Keratinocyte (primary cell): ENCODE measurements at regions not wholly inside any gene's neighbourhood (a gene's known extent, or its start where the extent isn't known, plus 50 kb on each side); places are given as distances from the start of the nearest gene placed in this dataset.

Experiments
- DNase-seq: peaks from one replicate; pipeline ENCODE4 v3.0.0-alpha.2; 2011; ENCODE audit warnings: low read depth, missing footprints, low spot score
- FAIRE-seq: peaks from 2 replicates; lab custom pipeline; 2011; peaks lifted over from hg19 to GRCh38; lab: Jason Lieb, UNC
- H2AFZ ChIP-seq: 2 replicates; pipeline ENCODE4 v1.6.0; 2012; ENCODE audit warnings: low read length, control low read depth, inconsistent platforms; ENCODE audit not compliant: control insufficient read depth
- H3K27ac ChIP-seq: 2 replicates; pipeline ENCODE4 v1.5.1; 2011; ENCODE audit warnings: low read length; ENCODE audit not compliant: control insufficient read depth, insufficient read depth
- H3K27me3 ChIP-seq: 3 replicates; pipeline ENCODE4 v1.6.0; 2011; ENCODE audit warnings: low read length; ENCODE audit not compliant: control insufficient read depth, insufficient read depth; ENCODE audit errors: extremely low read depth
- H3K36me3 ChIP-seq, 2 experiments: 2 replicates in 1 of 2; 3 replicates in 1 of 2; pipeline ENCODE4 v1.5.1; 2011; ENCODE audit warnings: low read length in 2 of 2, mild to moderate bottlenecking in 1 of 2; ENCODE audit not compliant: control insufficient read depth in 2 of 2, insufficient read depth in 2 of 2; ENCODE audit errors: extremely low read depth in 1 of 2
- H3K4me1 ChIP-seq: 3 replicates; pipeline ENCODE4 v1.5.1; 2011; ENCODE audit warnings: low read length; ENCODE audit not compliant: control insufficient read depth, insufficient read depth; ENCODE audit errors: extremely low read depth
- H3K4me2 ChIP-seq: 3 replicates; pipeline ENCODE4 v1.6.0; 2011; ENCODE audit warnings: low read depth, low read length; ENCODE audit not compliant: control insufficient read depth, insufficient read depth; ENCODE audit errors: extremely low read depth
- H3K4me3 ChIP-seq, 3 experiments: fragments of 200-600 bp in 1 of 3; sonication (generic) in 1 of 3; 2 replicates in 2 of 3; 3 replicates in 1 of 3; pipeline ENCODE4 v1.5.1; 2011 to 2016; ENCODE audit warnings: low read length in 3 of 3, mild to moderate bottlenecking in 3 of 3, control low read depth in 2 of 3, inconsistent platforms in 1 of 3, low read depth in 1 of 3, mixed read lengths in 1 of 3, mixed run types in 1 of 3, moderate library complexity in 1 of 3; ENCODE audit not compliant: control insufficient read depth in 2 of 3, insufficient read depth in 2 of 3; ENCODE audit errors: extremely low read depth in 1 of 3
- H3K79me2 ChIP-seq: 2 replicates; pipeline ENCODE4 v1.6.0; 2012; ENCODE audit warnings: low read length; ENCODE audit not compliant: control insufficient read depth, insufficient read depth
- H3K9ac ChIP-seq: 3 replicates; pipeline ENCODE4 v1.6.0; 2011; ENCODE audit warnings: low read length; ENCODE audit not compliant: control insufficient read depth, insufficient read depth; ENCODE audit errors: extremely low read depth
- H3K9me1 ChIP-seq: 3 replicates; pipeline ENCODE4 v1.6.0; 2011; ENCODE audit warnings: low read length; ENCODE audit not compliant: control insufficient read depth, insufficient read depth; ENCODE audit errors: extremely low read depth
- H3K9me3 ChIP-seq: 2 replicates; pipeline ENCODE4 v1.5.1; 2012; ENCODE audit warnings: low read depth, low read length; ENCODE audit not compliant: control insufficient read depth
- H4K20me1 ChIP-seq: 3 replicates; pipeline ENCODE4 v1.6.0; 2011; ENCODE audit warnings: low read length; ENCODE audit not compliant: control insufficient read depth, insufficient read depth; ENCODE audit errors: extremely low read depth
- EZH2 ChIP-seq: IDR thresholded peaks from one replicate; pipeline ENCODE4 v1.6.1; 2012; ENCODE audit warnings: inconsistent platforms, mild to moderate bottlenecking, low read length, moderate library complexity
- dilution Hi-C: fragments of 300-500 bp; cut with MboI; formaldehyde crosslinking; loops from one replicate; pipeline ENCODE4 v1.7.0; 2020; ENCODE audit warnings: low sequenced_read_pairs; ENCODE audit not compliant: extremely low pct_ligation_motif_present
- TF ChIP-seq, protein P1 (sequence below), 3 experiments: IDR thresholded peaks in 1 of 3; conservative IDR thresholded peaks in 1 of 3; optimal IDR thresholded peaks in 1 of 3; 2 replicates in 2 of 3; 3 replicates in 1 of 3; pipeline versions ENCODE3 to v1.5.1; 2011; ENCODE audit warnings: low read length in 3 of 3, mild to moderate bottlenecking in 3 of 3, moderate library complexity in 2 of 3, control low read depth in 1 of 3, inconsistent platforms in 1 of 3; ENCODE audit not compliant: insufficient read depth in 2 of 3; ENCODE audit errors: extremely low read depth in 1 of 3

DNA sequence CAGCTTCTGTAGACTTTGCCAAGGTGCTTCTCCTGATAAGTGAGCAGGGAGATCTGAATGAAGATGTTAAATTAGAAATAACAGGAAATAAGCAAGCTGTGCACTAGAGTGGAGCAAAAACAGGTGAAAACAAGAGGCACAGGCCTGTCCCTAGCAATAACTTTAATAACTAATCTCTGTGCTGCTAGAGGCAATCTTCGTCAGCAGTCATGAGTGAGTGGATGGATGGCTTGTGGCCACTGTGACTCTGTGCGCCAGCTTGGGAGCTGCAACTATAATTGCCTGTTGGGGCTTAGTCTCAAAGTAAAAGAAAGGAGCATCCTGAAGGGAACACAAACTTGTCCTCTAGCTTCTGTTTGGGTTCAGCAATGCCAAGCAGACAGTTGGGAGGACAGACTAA is 240.3 kb downstream of the HHIPL2 start:
- TF ChIP-seq, protein P1, sequence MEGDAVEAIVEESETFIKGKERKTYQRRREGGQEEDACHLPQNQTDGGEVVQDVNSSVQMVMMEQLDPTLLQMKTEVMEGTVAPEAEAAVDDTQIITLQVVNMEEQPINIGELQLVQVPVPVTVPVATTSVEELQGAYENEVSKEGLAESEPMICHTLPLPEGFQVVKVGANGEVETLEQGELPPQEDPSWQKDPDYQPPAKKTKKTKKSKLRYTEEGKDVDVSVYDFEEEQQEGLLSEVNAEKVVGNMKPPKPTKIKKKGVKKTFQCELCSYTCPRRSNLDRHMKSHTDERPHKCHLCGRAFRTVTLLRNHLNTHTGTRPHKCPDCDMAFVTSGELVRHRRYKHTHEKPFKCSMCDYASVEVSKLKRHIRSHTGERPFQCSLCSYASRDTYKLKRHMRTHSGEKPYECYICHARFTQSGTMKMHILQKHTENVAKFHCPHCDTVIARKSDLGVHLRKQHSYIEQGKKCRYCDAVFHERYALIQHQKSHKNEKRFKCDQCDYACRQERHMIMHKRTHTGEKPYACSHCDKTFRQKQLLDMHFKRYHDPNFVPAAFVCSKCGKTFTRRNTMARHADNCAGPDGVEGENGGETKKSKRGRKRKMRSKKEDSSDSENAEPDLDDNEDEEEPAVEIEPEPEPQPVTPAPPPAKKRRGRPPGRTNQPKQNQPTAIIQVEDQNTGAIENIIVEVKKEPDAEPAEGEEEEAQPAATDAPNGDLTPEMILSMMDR (optimal IDR thresholded peaks at IDR 0.05 in 1 of 3, IDR thresholded peaks at IDR 0.05 in 1 of 3, conservative IDR thresholded peaks at IDR 0.05 in 1 of 3; ENCODE audit: extremely low read depth in 1 of 3, insufficient read depth in 2 of 3, low read length in 3 of 3) = no peak
- no peak for TF ChIP-seq EZH2
- no peak overlapping the region for H3K4me3 ChIP-seq
- DNase-seq (no peak), FAIRE-seq (no peak)
- H3K36me3 ChIP-seq = no peaks in the 10 kb centered on the region
- no peaks in the 10 kb centered on the region for H4K20me1 ChIP-seq
- H3K9me3 ChIP-seq = no peaks in the 10 kb centered on the region
- H3K9ac ChIP-seq = no peak overlapping the region
- no peaks in the 10 kb centered on the region for H3K79me2 ChIP-seq
- H3K27me3 ChIP-seq = no peaks in the 10 kb centered on the region
- dilution Hi-C loops = no loop called here
- no peak overlapping the region for H3K27ac ChIP-seq
- H2AFZ ChIP-seq = no peak overlapping the region
- no peaks in the 10 kb centered on the region for H3K9me1 ChIP-seq
- H3K4me1 ChIP-seq = no peaks in the 10 kb centered on the region
- no peak overlapping the region for H3K4me2 ChIP-seq

GRCh38 chr1:222306512-222306911 is 241.4 kb downstream of the HHIPL2 start:
- Histone ChIP-seq H3K27ac (no peak overlapping the region), H4K20me1 (no peaks in the 10 kb centered on the region), H2AFZ (no peak overlapping the region), H3K9ac (no peak overlapping the region), H3K9me3 (no peaks in the 10 kb centered on the region), H3K79me2 (no peaks in the 10 kb centered on the region), H3K36me3 (no peaks in the 10 kb centered on the region), H3K4me3 (no peak overlapping the region), H3K27me3 (no peaks in the 10 kb centered on the region), H3K4me1 (no peaks in the 10 kb centered on the region), H3K9me1 (no peaks in the 10 kb centered on the region), H3K4me2 (no peak overlapping the region)
- FAIRE-seq (no peak), DNase-seq (no peak)
- dilution Hi-C loops = no loop called here
- TF ChIP-seq, protein P1 (optimal IDR thresholded peaks at IDR 0.05 in 1 of 3, IDR thresholded peaks at IDR 0.05 in 1 of 3, conservative IDR thresholded peaks at IDR 0.05 in 1 of 3; ENCODE audit: extremely low read depth in 1 of 3, insufficient read depth in 2 of 3, low read length in 3 of 3) = no peak
- no peak for TF ChIP-seq EZH2
